NOMO-1 (cell line): ENCODE measurements at regions not wholly inside any gene's neighbourhood (a gene's known extent, or its start where the extent isn't known, plus 50 kb on each side); places are given as distances from the start of the nearest gene placed in this dataset.
A peak's percentile ranks its signal among the peaks of the same experiment; 100 is the strongest.
"Not testable (repeated sequence)": the region's sequence is repeated elsewhere in the genome, so short reads cannot be mapped to it uniquely, and the experiment has no call there.

Experiments used
- DNase-seq, 2 experiments: peaks; one replicate each; lab custom pipeline; 2025; ENCODE audit not compliant: unreplicated experiment in 2 of 2; lab: John Stamatoyannopoulos, UW

GRCh38 chrX:71822314-71822713 lies 59.2 kb downstream of the CXorf49B start:
- not testable (repeated sequence) for DNase-seq

GRCh38 chrX:71823391-71824057 lies 60.4 kb downstream of the CXorf49B start:
- DNase-seq: no peak

GRCh38 chrX:71828086-71828485 lies 64.9 kb downstream of the CXorf49B start:
- no peak for DNase-seq

GRCh38 chrX:71838092-71838491 lies 72.6 kb upstream of the NHSL2 start:
- not testable (repeated sequence) for DNase-seq

GRCh38 chrX:71846429-71846828 lies 64.2 kb upstream of the NHSL2 start:
- DNase-seq: no peak

- DNase-seq: no peak
Measured at GRCh38 chrX:71852182-71852581, 58.5 kb upstream of the NHSL2 start.

GRCh38 chrX:71859637-71860036 lies 51.0 kb upstream of the NHSL2 start:
- peak in 1 of 2 experiments; percentile 28 for DNase-seq
